GM18951 (cell line): ENCODE measurements at regions not wholly inside any gene's neighbourhood (a gene's known extent, or its start where the extent isn't known, plus 50 kb on each side); places are given as distances from the start of the nearest gene placed in this dataset.

ENCODE experiments used
- POLR2A ChIP-seq: IDR thresholded peaks from 4 replicates; pipeline ENCODE4 v1.6.1; 2011; ENCODE audit warnings: mild to moderate bottlenecking; ENCODE audit not compliant: insufficient read length, insufficient read depth; ENCODE audit errors: extremely low read depth
- in situ Hi-C: fragments of 300-500 bp; cut with MboI; formaldehyde crosslinking; loops from one replicate; pipeline ENCODE4 v1.12.0; 2022; ENCODE audit warnings: low sequenced_read_pairs, mixed read lengths, inconsistent platforms; ENCODE audit not compliant: unreplicated experiment

- in situ Hi-C loops, result loop anchor here (5.0 to 10.0 kb wide), 2 partner anchors 122 to 194 kb away; partner anchors contain the start of gene IRF8
Measured at GRCh38 chr16:86016201-86016965, 117.4 kb downstream of the IRF8 start.

DNA sequence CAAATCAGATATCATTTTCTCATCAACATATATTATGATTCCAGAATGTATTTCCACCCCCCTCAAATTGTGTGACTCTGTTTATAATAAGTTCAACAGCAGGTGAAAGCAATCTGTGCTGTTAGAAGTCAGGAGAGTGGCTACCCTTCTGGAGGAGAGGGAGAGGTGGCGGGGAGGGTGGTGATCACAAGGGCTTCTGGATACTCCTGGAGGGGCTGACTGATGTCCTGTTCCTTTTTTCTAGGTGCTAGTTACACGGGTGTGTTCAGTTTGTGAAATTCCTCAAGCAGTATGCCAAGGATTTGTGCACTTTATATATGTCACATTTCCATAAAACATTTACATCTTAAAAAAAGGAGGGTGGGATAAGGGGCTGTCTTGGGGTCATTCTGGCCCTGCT lies 119.1 kb downstream of the IRF8 start:
- in situ Hi-C loops, result loop anchor here (5.0 to 10.0 kb wide), 2 partner anchors 123 to 196 kb away; partner anchors contain the start of gene IRF8
- TF ChIP-seq POLR2A, result no peak

More at GRCh38 chr16:86016201-86016965, 117.4 kb downstream of the IRF8 start:
- no peak for TF ChIP-seq POLR2A

GRCh38 chr16:86018487-86018886 lies 119.5 kb downstream of the IRF8 start:
- TF ChIP-seq POLR2A, result no peak
- in situ Hi-C loops, result loop anchor here (5.0 to 10.0 kb wide), 2 partner anchors 124 to 196 kb away; partner anchors contain the start of gene IRF8

DNA sequence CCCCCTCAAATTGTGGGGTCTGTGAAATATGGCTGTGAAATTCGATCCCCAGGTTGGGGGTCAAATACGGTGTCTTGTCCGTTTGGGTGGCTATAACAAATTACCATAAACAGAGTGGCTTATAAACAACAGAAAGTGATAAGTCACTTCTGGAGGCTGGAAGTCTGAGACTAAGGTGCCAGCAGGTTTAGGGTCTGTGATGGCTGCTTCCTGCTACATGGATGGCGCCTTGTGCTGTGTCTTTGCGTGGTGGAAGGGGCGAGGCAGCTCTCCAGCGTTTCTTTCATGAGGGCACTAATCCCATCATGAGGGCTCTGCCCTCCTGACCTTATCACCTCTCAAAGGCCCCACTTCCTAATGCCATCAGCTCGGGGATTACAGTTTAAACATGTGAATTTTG lies 120.0 kb downstream of the IRF8 start:
- in situ Hi-C loops, result loop anchor here (5.0 to 10.0 kb wide), 2 partner anchors 124 to 197 kb away; partner anchors contain the start of gene IRF8
- TF ChIP-seq POLR2A, result no peak

DNA sequence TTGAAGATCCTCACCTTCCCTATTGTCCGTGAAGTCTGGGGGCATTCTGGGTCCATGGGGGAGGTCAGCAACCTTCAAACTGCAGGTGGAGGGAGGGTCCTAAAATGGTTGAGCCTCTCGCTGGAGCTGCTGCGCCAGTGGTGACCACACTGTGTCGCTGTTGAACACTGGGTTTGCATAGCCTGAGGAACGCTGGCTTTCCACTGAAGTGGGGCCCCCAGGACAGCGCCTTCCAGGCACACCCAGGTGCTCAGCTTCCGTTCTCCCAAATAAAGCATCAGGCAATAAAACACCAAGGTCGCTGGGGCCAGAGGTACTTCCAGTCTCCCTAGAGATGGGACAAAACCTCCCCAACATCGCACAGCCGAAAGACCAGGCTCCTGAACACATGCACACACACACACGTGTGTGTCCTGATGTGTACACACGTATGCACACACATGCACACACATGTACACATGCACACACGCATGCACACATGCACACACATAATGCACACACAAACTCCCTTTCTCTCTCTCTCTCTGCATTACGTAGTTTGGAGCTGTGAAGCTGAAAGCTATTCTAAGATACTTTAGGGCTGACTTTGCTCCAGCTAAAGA lies 120.6 kb downstream of the IRF8 start:
- no peak for TF ChIP-seq POLR2A
- in situ Hi-C loops, result loop anchor here (5.0 to 10.0 kb wide), 2 partner anchors 125 to 197 kb away; partner anchors contain the start of gene IRF8

DNA sequence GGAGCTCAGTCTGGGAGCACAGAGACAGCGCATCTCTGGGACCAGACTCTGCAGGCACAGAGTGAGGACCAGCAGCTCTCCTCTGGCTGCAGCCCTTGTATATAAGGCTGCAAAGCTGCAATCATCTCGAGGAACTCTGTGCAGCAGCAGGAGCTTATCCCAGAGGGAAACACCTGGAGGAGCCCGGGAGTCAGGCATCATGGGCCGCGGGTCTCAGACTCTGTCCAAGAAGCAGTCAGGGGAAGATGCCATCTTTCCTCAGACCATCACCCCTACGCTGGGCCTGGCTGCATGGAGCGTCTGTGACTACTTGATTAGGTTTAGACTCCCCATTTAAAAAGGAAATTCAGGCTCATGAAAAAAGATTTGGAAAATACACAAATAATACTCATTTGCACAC lies 122.0 kb downstream of the IRF8 start:
- in situ Hi-C loops, result no loop called here
- no peak for TF ChIP-seq POLR2A

- no peak for TF ChIP-seq POLR2A
- in situ Hi-C loops, result no loop called here
Measured at GRCh38 chr16:86022381-86022960, 123.5 kb downstream of the IRF8 start.

DNA sequence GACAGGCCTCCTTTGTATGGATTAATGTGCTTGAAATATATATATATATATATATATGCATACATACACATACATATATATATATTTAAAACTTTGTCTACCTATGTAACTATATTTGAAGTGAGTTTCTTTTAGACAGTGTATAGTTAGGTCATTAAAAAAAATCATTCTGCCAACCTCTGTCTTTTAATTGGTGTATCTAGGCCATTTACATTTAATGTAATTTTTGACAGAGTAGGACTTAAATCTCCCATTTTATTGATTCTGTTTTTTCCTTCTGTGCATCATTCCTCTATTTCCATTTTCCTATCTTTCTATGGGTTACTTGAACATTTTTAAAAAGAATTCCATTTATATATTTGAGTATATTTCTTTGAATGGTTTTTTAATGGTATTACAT lies 125.2 kb downstream of the IRF8 start:
- TF ChIP-seq POLR2A, result no peak
- in situ Hi-C loops, result no loop called here

- TF ChIP-seq POLR2A, result no peak
- in situ Hi-C loops, result no loop called here
Measured at GRCh38 chr16:86025706-86026105, 126.7 kb downstream of the IRF8 start.

DNA sequence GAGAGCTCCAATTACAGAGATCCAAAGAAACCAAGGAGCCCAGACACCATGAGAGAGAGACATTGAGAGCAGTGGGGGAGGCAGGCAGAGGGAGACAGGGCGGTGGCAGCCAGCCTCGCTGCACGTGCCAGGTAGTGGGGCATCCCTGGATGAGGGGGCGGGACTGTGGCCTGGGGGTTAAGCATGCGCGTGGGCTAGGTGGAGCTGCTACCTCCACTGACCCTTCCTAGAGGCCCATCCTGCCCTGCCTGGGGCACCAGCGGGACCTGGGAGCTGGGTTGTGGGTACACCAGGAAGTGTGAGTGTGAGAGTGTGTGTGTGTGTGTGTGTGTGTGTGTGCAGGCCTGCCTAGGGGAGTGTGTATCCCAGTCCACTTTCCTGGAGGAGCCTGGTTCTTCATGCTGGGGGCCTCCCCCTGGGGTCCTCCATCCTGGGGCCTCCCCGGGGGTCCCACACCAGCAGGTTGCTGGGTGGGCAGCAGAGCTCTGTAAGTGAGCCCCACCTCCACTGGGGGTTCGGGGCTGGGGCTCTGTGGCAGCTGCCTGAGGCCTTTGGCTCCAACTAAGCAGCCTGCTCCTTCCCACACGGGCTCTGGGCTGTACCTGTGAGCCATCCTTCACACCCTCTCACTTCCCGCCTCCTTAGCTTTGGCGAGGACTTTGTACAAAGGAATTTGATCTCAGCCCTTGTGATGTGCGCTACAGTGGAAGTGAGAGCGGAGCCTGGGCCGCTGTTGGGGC lies 127.4 kb downstream of the IRF8 start:
- in situ Hi-C loops, result no loop called here
- TF ChIP-seq POLR2A, result no peak

DNA sequence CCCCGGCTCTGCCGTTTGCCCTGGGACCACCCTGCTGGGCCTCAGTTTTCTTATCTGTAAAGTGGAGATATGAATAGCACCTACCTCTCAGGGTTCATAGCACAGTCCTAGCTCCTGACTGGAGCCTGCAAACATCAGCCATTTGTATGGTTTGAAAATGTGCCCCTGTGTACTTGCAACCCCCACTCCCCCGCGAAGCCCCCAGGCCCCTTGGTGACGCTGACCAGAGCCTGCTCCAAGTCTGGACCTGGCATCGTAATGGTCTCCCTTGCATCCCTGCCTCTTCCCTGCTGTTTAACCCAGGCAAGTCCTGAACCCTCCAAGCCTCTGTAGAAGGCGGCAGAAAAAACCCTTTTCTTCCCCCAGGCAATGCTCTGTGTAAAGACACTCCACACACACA lies 128.0 kb downstream of the IRF8 start:
- in situ Hi-C loops, result no loop called here
- no peak for TF ChIP-seq POLR2A

DNA sequence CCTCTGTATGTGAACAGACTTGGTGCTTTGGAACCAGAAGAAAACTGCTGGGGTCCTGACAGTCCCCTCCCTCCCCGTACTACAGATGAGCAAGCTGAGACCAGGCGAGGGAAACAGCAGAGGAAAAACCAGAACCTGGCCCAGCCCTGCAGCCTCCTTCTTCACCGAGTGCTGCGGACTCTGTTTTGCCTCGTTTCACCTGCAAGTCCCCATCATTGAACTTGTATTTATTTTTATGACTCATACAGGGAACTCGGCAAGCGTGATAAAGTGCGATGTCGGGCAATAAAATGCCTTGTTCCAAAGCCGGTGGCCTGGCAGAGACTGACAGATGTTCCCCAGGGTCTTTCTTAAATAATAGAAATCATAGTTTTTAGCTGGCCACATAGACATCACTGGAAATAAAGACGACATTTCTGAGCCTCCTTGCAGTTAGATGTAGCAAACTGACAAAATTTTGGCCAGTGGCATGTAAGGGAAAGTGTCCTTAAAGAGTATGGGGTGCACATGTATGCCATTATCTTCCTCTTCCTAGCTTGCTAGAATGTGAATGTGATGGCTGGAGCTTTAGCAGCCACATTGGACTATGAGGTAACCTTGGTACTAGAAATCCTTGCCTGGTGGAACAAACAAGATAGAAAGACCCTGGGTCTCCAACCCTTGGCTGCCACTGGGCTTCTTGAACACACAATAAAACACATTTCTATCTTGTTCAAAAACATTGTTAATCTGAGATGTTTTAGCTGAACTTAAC lies 128.6 kb downstream of the IRF8 start:
- no peak for TF ChIP-seq POLR2A
- in situ Hi-C loops, result no loop called here
